ENCODE measurements at regions not wholly inside any gene's neighbourhood (a gene's known extent, or its start where the extent isn't known, plus 50 kb on each side); places are given as distances from the start of the nearest gene placed in this dataset.

DNA sequence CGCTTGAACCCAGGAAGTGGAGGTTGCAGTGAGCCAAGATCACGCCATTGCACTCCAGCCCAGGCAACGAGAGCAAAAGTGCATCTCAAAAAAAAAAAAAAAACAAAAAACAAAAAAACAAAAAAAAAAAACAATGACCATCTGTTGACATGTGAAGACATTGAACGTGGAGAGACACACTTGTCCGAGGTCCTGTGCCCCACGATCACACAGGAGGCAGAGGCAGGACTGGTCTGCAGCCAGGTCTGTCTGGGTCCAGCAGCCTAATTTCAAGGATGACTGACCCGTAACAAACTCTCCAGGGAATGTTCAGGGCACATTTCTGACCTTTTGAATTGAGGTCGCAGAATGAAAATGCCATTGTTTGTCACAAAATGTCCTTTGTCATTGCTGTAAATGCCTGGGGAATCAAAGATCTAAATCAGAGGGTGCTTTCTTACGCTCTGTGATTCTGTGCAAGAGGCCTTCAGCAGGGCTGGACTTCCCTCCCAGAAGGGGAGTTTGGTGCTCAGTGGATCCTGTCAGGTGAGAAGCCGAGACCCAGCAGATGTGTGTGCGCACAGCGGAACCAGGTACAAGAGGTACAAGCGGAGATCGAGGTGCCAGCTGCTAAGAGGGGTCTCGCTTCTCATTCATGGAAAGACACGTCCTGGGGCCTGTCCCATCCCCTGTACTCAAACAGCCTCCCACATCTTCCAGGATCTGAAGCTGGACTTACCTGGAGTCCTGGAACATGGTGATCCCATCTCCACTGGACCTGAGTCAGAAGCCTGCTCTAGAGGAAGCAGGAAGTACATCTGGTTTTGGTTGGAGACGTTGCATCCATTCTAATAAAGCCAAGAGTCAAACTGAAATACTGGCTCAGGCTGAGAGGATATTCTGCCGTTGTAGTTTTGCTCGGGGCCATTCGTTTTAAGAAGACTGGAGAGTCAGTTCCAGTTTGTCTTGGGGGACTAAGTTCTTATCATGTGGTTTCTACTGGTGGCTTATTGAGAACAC is 95.8 kb downstream of the IRF8 start:
- intact Hi-C loops (cut with DNase I) = no loop called here
- Histone ChIP-seq H3K9me3 (no peaks in the 10 kb centered on the region), H3K4me3 (no peak overlapping the region), H3K27ac (no peak overlapping the region), H3K27me3 (no peaks in the 10 kb centered on the region), H3K4me1 (no peaks in the 10 kb centered on the region), H3K36me3 (no peaks in the 10 kb centered on the region)
- no peak for ATAC-seq
- TF ChIP-seq, protein P1, sequence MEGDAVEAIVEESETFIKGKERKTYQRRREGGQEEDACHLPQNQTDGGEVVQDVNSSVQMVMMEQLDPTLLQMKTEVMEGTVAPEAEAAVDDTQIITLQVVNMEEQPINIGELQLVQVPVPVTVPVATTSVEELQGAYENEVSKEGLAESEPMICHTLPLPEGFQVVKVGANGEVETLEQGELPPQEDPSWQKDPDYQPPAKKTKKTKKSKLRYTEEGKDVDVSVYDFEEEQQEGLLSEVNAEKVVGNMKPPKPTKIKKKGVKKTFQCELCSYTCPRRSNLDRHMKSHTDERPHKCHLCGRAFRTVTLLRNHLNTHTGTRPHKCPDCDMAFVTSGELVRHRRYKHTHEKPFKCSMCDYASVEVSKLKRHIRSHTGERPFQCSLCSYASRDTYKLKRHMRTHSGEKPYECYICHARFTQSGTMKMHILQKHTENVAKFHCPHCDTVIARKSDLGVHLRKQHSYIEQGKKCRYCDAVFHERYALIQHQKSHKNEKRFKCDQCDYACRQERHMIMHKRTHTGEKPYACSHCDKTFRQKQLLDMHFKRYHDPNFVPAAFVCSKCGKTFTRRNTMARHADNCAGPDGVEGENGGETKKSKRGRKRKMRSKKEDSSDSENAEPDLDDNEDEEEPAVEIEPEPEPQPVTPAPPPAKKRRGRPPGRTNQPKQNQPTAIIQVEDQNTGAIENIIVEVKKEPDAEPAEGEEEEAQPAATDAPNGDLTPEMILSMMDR (IDR thresholded peaks at IDR 0.05) = no peak
- DNase-seq = no peak

DNA sequence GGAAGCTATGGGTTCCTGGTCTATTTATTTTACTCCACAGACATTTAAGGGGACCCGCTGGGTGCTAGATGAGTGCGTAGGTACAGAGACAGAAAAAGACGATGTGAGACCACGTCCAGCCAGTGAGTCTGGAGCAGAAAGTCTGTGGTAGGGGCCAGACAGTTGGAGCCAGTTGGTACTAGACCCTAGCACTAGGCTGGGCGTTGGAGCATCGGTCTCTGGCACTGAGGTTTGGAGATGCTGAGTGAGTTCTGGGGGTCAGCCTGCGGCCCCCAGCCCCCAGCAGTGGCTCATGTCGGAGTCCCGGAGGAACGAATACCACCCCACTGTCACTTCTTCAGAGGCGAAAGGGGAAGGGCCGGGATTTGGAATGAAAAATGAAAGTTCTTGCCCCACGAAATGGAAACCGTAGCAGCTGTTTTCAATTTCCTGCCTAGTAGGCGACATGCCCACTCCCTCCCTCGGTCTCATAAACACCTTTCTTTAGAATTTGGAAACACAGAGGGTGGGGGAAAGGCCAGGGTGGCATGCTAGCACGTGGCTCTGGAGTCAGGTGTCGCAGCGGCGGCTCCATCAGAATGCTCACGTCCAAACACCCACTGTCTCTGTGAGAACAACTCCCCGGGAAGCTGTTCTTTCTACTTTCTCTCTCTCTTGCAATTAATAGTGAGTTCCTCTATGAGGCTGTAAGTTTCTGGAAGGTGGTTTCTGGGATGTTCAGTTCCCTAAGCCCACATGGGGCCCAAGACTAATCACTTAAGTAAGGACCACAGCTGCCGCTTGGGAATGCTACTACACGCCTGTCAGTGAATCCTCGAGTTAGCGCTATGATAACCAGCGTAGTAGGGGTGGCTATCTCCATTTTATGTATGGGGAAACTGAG is 96.8 kb downstream of the IRF8 start:
- no peaks in the 10 kb centered on the region for H3K27me3 ChIP-seq
- intact Hi-C loops (cut with DNase I) = no loop called here
- TF ChIP-seq, protein P1 (IDR thresholded peaks at IDR 0.05) = no peak

DNA sequence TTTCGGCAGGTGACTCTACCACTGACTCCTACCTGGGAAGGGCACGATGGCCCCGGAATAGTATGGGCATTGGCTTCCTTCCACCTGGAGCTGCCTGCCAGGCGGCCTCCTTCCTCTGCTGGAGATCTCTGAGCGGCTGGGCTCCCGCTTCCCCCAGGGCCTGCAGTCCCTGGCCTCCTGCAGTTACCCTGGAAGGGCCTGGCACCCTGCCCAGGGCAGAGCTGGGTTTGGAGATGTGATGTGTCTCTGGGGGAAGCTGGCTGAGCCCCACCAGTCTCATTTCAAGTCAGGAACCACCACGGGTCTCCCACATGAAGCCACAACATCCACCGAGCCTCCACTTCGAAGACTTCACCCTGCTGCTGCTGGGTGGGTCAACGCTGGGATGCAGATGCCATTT is 97.9 kb downstream of the IRF8 start:
- Histone ChIP-seq H3K27me3 (no peaks in the 10 kb centered on the region), H3K36me3 (no peaks in the 10 kb centered on the region), H3K27ac (no peak overlapping the region), H3K4me3 (no peak overlapping the region), H3K9me3 (no peaks in the 10 kb centered on the region), H3K4me1 (no peaks in the 10 kb centered on the region)
- ATAC-seq (no peak), DNase-seq (no peak)
- TF ChIP-seq, protein P1 (IDR thresholded peaks at IDR 0.05) = no peak
- intact Hi-C loops (cut with DNase I) = no loop called here

More for the DNA sequence above, 96.8 kb downstream of the IRF8 start:
- DNase-seq = no peak
- Histone ChIP-seq H3K27ac (no peak overlapping the region), H3K4me3 (peak overlapping the region in 1 of 2 donors; percentile 7), H3K36me3 (no peaks in the 10 kb centered on the region), H3K4me1 (no peaks in the 10 kb centered on the region), H3K9me3 (no peaks in the 10 kb centered on the region)
- ATAC-seq = no peak

DNA sequence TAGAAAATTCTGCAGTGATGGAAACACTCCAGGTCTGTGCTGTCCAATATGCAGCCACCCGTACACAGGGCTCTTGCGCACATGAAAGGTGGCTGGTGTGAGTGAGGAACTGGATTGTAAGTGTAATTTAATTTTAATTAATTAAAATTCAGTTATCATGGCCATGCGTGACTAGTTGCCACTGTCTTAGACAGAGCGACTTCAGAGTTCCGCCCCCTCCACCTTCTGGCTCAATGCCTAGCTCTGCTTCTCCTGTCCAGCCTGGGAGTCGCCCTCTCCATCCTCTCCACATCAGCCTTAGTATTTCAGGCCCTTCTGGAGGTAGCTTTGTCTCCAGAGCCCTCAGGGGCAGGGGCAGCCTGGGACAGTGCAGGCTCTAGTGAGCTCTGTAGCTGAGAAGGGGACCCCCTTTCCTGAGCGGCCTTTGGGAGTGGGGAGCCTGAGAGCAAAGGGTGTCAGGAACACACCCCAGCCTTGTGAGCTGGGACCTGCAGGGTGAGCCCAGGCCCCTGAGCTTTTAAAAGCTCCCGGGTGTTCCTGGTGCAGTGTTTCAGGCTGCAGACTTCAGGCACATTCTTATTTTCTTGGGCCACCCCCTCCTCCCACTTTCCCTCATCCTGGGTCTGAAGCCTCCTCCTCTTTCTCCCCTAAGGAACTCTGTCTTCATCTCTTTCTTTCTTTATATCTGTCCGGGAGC is 99.4 kb downstream of the IRF8 start:
- no peak overlapping the region for H3K27ac ChIP-seq
- no peaks in the 10 kb centered on the region for H3K4me1 ChIP-seq
- TF ChIP-seq, protein P1 (IDR thresholded peaks at IDR 0.05) = no peak
- no peak overlapping the region for H3K4me3 ChIP-seq
- DNase-seq = no peak
- no peaks in the 10 kb centered on the region for H3K9me3 ChIP-seq
- no peaks in the 10 kb centered on the region for H3K36me3 ChIP-seq
- ATAC-seq = no peak
- intact Hi-C loops (cut with DNase I) = no loop called here
- H3K27me3 ChIP-seq = no peaks in the 10 kb centered on the region
